NCI-H146 (cell line): ENCODE measurements at regions not wholly inside any gene's neighbourhood (a gene's known extent, or its start where the extent isn't known, plus 50 kb on each side); places are given as distances from the start of the nearest gene placed in this dataset.
A peak's percentile ranks its signal among the peaks of the same experiment; 100 is the strongest.

Experiments
- DNase-seq: peaks from one replicate; lab custom pipeline; 2025; lab: John Stamatoyannopoulos, UW

GRCh38 chr2:153196378-153197058 lies 282.0 kb downstream of the RPRM start:
- no peak for DNase-seq

- no peak for DNase-seq
These were observed 283.2 kb downstream of the RPRM start for GRCh38 chr2:153195342-153195741.

GRCh38 chr2:153189091-153189888 lies 289.3 kb downstream of the RPRM start:
- no peak for DNase-seq

GRCh38 chr2:153179808-153180207 lies 298.8 kb downstream of the RPRM start:
- DNase-seq, result no peak

GRCh38 chr2:153169609-153170008 lies 309.0 kb downstream of the RPRM start:
- peak; percentile 24 for DNase-seq

GRCh38 chr2:153165021-153165420 lies 313.5 kb downstream of the RPRM start:
- DNase-seq, result peak; percentile 34

- peak; percentile 67 for DNase-seq
These were observed 315.5 kb downstream of the RPRM start for GRCh38 chr2:153163055-153163454.

GRCh38 chr2:153156743-153157142 lies 321.8 kb downstream of the RPRM start:
- no peak for DNase-seq

GRCh38 chr2:153152036-153152435 lies 326.5 kb downstream of the RPRM start:
- no peak for DNase-seq

- DNase-seq, result no peak
These were observed 333.0 kb downstream of the RPRM start for GRCh38 chr2:153145470-153145978.

- DNase-seq, result no peak
These were observed 335.0 kb downstream of the RPRM start for GRCh38 chr2:153143540-153143939.

GRCh38 chr2:153140498-153140897 lies 338.1 kb downstream of the RPRM start:
- DNase-seq, result no peak

GRCh38 chr2:153138651-153139375 lies 339.7 kb downstream of the RPRM start:
- no peak for DNase-seq

- DNase-seq, result no peak
These were observed 342.3 kb downstream of the RPRM start for GRCh38 chr2:153136216-153136615.

- no peak for DNase-seq
These were observed 343.8 kb downstream of the RPRM start for GRCh38 chr2:153134725-153135124.

- no peak for DNase-seq
These were observed 344.8 kb downstream of the RPRM start for GRCh38 chr2:153133716-153134115.

- no peak for DNase-seq
These were observed 346.1 kb downstream of the RPRM start for GRCh38 chr2:153132418-153132817.

- no peak for DNase-seq
These were observed 363.4 kb downstream of the RPRM start for GRCh38 chr2:153115141-153115540.

GRCh38 chr2:153110486-153110885 lies 368.1 kb downstream of the RPRM start:
- DNase-seq, result no peak

- no peak for DNase-seq
These were observed 368.8 kb downstream of the RPRM start for GRCh38 chr2:153109793-153110192.

GRCh38 chr2:153106802-153107477 lies 371.6 kb downstream of the RPRM start:
- no peak for DNase-seq
